ENCODE measurements at regions not wholly inside any gene's neighbourhood (a gene's known extent, or its start where the extent isn't known, plus 50 kb on each side); places are given as distances from the start of the nearest gene placed in this dataset.

DNA sequence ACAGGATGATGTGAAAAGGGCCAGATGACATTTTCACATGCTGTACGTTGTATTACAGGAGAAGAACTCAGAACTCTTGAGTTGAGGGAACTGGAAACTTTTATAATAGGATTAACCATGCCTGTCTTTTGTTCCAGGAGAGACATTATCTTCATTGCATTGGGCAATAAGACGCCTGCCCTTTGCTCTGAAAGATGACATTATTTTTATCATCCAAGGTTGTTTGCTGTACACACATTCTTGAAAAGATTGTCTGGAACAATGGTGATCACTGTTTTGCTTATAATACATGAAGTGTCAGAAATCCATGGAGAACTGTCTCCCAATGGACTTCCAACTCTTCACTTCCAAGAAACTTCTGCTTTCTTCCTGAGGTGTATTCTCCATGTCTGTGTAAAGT is 334.6 kb upstream of the B3GAT1 start (continued):
- TF ChIP-seq, protein P1, sequence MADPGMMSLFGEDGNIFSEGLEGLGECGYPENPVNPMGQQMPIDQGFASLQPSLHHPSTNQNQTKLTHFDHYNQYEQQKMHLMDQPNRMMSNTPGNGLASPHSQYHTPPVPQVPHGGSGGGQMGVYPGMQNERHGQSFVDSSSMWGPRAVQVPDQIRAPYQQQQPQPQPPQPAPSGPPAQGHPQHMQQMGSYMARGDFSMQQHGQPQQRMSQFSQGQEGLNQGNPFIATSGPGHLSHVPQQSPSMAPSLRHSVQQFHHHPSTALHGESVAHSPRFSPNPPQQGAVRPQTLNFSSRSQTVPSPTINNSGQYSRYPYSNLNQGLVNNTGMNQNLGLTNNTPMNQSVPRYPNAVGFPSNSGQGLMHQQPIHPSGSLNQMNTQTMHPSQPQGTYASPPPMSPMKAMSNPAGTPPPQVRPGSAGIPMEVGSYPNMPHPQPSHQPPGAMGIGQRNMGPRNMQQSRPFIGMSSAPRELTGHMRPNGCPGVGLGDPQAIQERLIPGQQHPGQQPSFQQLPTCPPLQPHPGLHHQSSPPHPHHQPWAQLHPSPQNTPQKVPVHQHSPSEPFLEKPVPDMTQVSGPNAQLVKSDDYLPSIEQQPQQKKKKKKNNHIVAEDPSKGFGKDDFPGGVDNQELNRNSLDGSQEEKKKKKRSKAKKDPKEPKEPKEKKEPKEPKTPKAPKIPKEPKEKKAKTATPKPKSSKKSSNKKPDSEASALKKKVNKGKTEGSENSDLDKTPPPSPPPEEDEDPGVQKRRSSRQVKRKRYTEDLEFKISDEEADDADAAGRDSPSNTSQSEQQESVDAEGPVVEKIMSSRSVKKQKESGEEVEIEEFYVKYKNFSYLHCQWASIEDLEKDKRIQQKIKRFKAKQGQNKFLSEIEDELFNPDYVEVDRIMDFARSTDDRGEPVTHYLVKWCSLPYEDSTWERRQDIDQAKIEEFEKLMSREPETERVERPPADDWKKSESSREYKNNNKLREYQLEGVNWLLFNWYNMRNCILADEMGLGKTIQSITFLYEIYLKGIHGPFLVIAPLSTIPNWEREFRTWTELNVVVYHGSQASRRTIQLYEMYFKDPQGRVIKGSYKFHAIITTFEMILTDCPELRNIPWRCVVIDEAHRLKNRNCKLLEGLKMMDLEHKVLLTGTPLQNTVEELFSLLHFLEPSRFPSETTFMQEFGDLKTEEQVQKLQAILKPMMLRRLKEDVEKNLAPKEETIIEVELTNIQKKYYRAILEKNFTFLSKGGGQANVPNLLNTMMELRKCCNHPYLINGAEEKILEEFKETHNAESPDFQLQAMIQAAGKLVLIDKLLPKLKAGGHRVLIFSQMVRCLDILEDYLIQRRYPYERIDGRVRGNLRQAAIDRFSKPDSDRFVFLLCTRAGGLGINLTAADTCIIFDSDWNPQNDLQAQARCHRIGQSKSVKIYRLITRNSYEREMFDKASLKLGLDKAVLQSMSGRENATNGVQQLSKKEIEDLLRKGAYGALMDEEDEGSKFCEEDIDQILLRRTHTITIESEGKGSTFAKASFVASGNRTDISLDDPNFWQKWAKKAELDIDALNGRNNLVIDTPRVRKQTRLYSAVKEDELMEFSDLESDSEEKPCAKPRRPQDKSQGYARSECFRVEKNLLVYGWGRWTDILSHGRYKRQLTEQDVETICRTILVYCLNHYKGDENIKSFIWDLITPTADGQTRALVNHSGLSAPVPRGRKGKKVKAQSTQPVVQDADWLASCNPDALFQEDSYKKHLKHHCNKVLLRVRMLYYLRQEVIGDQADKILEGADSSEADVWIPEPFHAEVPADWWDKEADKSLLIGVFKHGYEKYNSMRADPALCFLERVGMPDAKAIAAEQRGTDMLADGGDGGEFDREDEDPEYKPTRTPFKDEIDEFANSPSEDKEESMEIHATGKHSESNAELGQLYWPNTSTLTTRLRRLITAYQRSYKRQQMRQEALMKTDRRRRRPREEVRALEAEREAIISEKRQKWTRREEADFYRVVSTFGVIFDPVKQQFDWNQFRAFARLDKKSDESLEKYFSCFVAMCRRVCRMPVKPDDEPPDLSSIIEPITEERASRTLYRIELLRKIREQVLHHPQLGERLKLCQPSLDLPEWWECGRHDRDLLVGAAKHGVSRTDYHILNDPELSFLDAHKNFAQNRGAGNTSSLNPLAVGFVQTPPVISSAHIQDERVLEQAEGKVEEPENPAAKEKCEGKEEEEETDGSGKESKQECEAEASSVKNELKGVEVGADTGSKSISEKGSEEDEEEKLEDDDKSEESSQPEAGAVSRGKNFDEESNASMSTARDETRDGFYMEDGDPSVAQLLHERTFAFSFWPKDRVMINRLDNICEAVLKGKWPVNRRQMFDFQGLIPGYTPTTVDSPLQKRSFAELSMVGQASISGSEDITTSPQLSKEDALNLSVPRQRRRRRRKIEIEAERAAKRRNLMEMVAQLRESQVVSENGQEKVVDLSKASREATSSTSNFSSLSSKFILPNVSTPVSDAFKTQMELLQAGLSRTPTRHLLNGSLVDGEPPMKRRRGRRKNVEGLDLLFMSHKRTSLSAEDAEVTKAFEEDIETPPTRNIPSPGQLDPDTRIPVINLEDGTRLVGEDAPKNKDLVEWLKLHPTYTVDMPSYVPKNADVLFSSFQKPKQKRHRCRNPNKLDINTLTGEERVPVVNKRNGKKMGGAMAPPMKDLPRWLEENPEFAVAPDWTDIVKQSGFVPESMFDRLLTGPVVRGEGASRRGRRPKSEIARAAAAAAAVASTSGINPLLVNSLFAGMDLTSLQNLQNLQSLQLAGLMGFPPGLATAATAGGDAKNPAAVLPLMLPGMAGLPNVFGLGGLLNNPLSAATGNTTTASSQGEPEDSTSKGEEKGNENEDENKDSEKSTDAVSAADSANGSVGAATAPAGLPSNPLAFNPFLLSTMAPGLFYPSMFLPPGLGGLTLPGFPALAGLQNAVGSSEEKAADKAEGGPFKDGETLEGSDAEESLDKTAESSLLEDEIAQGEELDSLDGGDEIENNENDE (IDR thresholded peaks at IDR 0.05; ENCODE audit: insufficient replicate concordance, low read length) = no peak
- TF ChIP-seq RNF2 (IDR thresholded peaks at IDR 0.05; ENCODE audit: borderline replicate concordance, low read depth, low read length, missing control alignments, poor library complexity, severe bottlenecking) = no peak
- TF ChIP-seq SP4 (IDR thresholded peaks at IDR 0.05; ENCODE audit: low read length) = no peak
